Nephron progenitor cell (in vitro differentiated cells): ENCODE measurements at regions not wholly inside any gene's neighbourhood (a gene's known extent, or its start where the extent isn't known, plus 50 kb on each side); places are given as distances from the start of the nearest gene placed in this dataset.

Source experiments
- DNase-seq: peaks from one replicate; pipeline ENCODE4 v3.0.0; 2021
- H3K27ac Mint-ChIP-seq: 2 replicates; pipeline ENCODE4 v1.8.0; 2021; ENCODE audit warnings: mild to moderate bottlenecking, moderate library complexity, mixed read lengths
- H3K27me3 Mint-ChIP-seq: 2 replicates; pipeline ENCODE4 v1.8.0; 2021; ENCODE audit warnings: mild to moderate bottlenecking, low read depth, mixed read lengths; ENCODE audit not compliant: poor library complexity
- H3K36me3 Mint-ChIP-seq: 2 replicates; pipeline ENCODE4 v1.8.0; 2021; ENCODE audit warnings: low read depth, mixed read lengths
- H3K4me1 Mint-ChIP-seq: 2 replicates; pipeline ENCODE4 v1.8.0; 2021; ENCODE audit warnings: mixed read lengths
- H3K4me3 Mint-ChIP-seq: 2 replicates; pipeline ENCODE4 v1.8.0; 2021; ENCODE audit warnings: mild to moderate bottlenecking, moderate library complexity, mixed read lengths
- H3K9me3 Mint-ChIP-seq: 2 replicates; pipeline ENCODE4 v1.8.0; 2021; ENCODE audit warnings: mild to moderate bottlenecking, moderate library complexity, mixed read lengths
- TF ChIP-seq, protein P1 (sequence below): fragments of 200-600 bp; sonication (generic); IDR thresholded peaks from 2 replicates; pipeline ENCODE4 v1.5.0; 2021; ENCODE audit warnings: antibody characterized with exemption

DNA sequence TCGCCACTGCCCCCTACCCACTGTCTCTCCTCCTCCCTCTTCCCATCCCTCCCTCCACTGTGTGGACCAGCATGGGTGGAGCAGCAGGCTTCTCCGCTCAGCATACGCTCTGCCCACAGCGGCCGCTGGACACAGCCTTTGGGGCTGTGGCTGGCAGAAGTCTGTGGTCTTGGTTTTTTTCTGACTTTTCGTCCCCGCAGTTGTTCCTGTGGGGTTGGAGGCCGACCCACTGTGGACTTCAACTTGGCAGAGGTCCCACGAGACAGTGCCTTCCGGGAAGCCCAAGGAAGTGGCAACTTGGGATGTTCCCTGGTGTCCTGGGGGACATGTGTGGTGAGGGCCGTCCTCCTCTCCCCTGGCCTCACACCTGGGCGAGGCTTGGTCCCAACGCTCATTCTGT is 162.5 kb upstream of the C1orf174 start:
- no peak for DNase-seq
- Mint-ChIP-seq H3K27ac (no peak overlapping the region), H3K27me3 (no peaks in the 10 kb centered on the region), H3K4me3 (no peak overlapping the region), H3K4me1 (no peaks in the 10 kb centered on the region), H3K36me3 (no peaks in the 10 kb centered on the region), H3K9me3 (no peaks in the 10 kb centered on the region)
- TF ChIP-seq, protein P1, sequence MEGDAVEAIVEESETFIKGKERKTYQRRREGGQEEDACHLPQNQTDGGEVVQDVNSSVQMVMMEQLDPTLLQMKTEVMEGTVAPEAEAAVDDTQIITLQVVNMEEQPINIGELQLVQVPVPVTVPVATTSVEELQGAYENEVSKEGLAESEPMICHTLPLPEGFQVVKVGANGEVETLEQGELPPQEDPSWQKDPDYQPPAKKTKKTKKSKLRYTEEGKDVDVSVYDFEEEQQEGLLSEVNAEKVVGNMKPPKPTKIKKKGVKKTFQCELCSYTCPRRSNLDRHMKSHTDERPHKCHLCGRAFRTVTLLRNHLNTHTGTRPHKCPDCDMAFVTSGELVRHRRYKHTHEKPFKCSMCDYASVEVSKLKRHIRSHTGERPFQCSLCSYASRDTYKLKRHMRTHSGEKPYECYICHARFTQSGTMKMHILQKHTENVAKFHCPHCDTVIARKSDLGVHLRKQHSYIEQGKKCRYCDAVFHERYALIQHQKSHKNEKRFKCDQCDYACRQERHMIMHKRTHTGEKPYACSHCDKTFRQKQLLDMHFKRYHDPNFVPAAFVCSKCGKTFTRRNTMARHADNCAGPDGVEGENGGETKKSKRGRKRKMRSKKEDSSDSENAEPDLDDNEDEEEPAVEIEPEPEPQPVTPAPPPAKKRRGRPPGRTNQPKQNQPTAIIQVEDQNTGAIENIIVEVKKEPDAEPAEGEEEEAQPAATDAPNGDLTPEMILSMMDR, result no peak

DNA sequence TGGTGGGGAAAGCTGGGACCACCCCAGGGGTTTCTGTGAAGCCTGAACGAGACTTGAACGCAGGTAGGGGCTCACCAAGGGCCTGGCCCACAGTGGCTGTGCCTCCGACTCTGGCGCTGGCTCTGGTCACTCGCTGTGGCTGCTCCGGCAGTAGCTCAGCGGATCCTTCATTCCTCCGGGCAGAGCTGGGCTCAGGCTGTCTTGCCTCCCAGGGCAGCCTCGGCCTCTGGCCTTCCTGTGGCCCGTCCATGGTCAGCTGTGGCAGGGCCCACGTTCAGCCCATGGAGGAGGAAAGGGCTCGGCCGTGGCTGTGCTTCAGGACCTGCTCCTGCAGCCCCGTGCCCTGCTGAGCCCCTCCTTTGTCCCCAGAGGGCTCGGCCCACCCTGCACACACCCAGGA is 162.9 kb upstream of the C1orf174 start:
- TF ChIP-seq, protein P1, result no peak
- H3K36me3 Mint-ChIP-seq, result no peaks in the 10 kb centered on the region
- no peak for DNase-seq
- no peaks in the 10 kb centered on the region for H3K9me3 Mint-ChIP-seq
- H3K4me1 Mint-ChIP-seq, result no peaks in the 10 kb centered on the region
- H3K27me3 Mint-ChIP-seq, result no peaks in the 10 kb centered on the region
- no peak overlapping the region for H3K27ac Mint-ChIP-seq
- no peak overlapping the region for H3K4me3 Mint-ChIP-seq

DNA sequence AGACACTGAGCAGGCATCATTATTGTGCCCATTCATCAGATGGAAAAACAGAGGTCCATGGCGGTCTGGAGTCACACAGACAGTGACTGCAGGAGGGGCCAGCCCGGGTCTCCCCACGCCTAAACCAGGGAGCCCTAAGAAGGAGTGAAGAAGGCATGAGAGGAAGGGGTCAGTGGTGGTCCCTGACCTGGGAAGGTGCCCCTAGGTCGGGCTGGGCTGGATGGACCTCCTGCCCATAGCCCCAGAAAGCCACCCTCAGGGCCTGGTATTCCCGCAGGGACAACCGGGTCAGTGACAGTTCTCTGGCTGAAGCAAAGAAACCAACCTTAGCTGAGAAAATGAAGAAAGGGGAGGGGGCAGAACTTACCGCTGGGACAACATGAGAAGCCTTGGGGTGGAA is 163.4 kb upstream of the C1orf174 start:
- TF ChIP-seq, protein P1, result no peak
- Mint-ChIP-seq H3K9me3 (no peaks in the 10 kb centered on the region), H3K4me3 (no peak overlapping the region), H3K27me3 (no peaks in the 10 kb centered on the region), H3K27ac (no peak overlapping the region), H3K36me3 (no peaks in the 10 kb centered on the region), H3K4me1 (no peaks in the 10 kb centered on the region)
- DNase-seq, result no peak

DNA sequence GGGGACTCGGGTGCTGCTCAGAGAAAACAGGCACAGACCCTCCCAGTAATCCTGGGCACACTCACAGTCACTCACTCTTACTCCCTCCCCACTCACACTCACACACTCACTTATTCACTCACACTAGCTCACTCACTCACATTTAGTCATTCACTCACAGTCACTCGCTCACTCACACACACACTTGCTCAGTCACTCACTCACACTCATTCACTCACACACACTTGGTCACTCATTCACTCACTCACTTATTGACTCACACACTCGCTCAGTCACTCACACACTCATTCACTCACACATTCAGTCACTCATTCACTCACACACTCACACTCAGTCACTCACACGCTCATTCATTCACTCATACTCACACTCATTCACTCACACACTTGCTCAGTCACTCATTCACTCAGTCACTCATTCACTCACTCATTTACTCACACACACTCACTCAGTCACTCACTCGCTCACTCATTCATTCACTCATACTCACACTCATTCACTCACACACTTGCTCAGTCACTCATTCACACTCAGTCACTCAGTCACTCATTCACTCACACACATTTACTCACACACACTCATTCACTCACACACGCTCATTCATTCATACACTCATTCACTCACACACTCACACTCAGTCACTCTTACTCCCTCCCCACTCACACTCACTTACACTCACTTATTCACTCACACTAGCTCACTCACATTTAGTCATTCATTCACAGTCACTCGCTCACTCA is 164.2 kb upstream of the C1orf174 start:
- H3K36me3 Mint-ChIP-seq, result no peaks in the 10 kb centered on the region
- no peaks in the 10 kb centered on the region for H3K4me1 Mint-ChIP-seq
- H3K4me3 Mint-ChIP-seq, result no peak overlapping the region
- TF ChIP-seq, protein P1, result no peak
- no peak for DNase-seq
- H3K27me3 Mint-ChIP-seq, result no peaks in the 10 kb centered on the region
- H3K27ac Mint-ChIP-seq, result no peak overlapping the region
- H3K9me3 Mint-ChIP-seq, result no peaks in the 10 kb centered on the region

DNA sequence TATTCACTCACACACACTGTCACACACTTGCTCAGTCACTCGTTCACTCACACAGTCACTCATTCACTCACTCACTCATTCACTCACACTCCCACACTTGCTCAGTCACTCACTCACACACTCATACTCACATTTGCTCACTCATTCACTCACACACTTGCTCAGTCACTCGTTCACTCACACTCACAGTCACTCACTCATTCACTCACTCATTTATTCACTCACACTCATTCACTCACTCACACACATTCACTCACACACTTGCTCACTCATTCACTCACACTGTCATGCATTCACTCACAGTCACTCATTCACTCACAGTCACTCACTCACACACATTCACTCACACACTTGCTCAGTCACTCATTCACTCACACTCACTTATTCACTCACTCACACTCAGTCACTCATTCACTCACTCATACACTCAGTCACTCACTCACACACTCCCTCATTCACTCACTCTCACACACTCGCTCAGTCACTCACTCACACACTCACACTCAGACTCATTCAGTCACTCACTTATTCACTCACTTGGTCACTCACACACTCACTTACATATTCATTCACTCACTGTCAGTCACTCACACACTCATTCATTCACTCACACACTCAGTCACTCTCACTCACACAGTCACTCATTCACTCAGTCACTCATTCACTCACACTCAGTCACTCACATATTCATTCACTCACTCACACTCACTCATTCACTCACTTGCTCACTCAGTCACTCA is 167.0 kb upstream of the C1orf174 start:
- H3K36me3 Mint-ChIP-seq, result no peaks in the 10 kb centered on the region
- TF ChIP-seq, protein P1, result no peak
- DNase-seq, result no peak
- peaks cover 5% of the 10 kb centered on the region for H3K4me1 Mint-ChIP-seq
- no peaks in the 10 kb centered on the region for H3K9me3 Mint-ChIP-seq
- H3K27me3 Mint-ChIP-seq, result no peaks in the 10 kb centered on the region
- H3K4me3 Mint-ChIP-seq, result no peak overlapping the region
- H3K27ac Mint-ChIP-seq, result no peak overlapping the region
